Effector memory CD4-positive, alpha-beta T cell (primary cell): ENCODE measurements at regions not wholly inside any gene's neighbourhood (a gene's known extent, or its start where the extent isn't known, plus 50 kb on each side); places are given as distances from the start of the nearest gene placed in this dataset.

Experiments used
- DNase-seq, 3 donors: peaks; one replicate each; pipeline ENCODE4 v3.0.0-alpha.2; 2020
- H3K27ac ChIP-seq: 2 replicates; pipeline ENCODE4 v1.7.0; 2013; ENCODE audit warnings: mild to moderate bottlenecking, low read length, moderate library complexity; ENCODE audit not compliant: insufficient read depth, poor library complexity, severe bottlenecking
- H3K27me3 ChIP-seq: replicated peaks from 2 replicates; pipeline ENCODE4 v1.7.0; 2013; ENCODE audit warnings: mild to moderate bottlenecking, low read length; ENCODE audit not compliant: insufficient read depth, control insufficient read depth, poor library complexity, severe bottlenecking
- H3K36me3 ChIP-seq: 2 replicates; pipeline ENCODE4 v1.7.0; 2013; ENCODE audit warnings: mild to moderate bottlenecking, low read length, moderate library complexity; ENCODE audit not compliant: control insufficient read depth, insufficient read depth
- H3K4me1 ChIP-seq: 2 replicates; pipeline ENCODE4 v1.7.0; 2013; ENCODE audit warnings: low read length, mild to moderate bottlenecking; ENCODE audit not compliant: control insufficient read depth, insufficient read depth, poor library complexity, severe bottlenecking
- H3K4me3 ChIP-seq: 2 replicates; pipeline ENCODE4 v1.7.0; 2013; ENCODE audit warnings: low read length, low read depth, mild to moderate bottlenecking; ENCODE audit not compliant: insufficient read depth, poor library complexity, severe bottlenecking
- H3K9me3 ChIP-seq: 2 replicates; pipeline ENCODE4 v1.7.0; 2013; ENCODE audit warnings: mild to moderate bottlenecking, low read length, moderate library complexity; ENCODE audit not compliant: control insufficient read depth

- Histone ChIP-seq H3K4me1 (no peaks in the 10 kb centered on the region), H3K27me3 (no peaks in the 10 kb centered on the region), H3K36me3 (no peaks in the 10 kb centered on the region), H3K27ac (no peak overlapping the region), H3K4me3 (no peak overlapping the region), H3K9me3 (no peaks in the 10 kb centered on the region)
- no peak for DNase-seq
Measured at GRCh38 chr3:83033133-83033532, 1271.7 kb upstream of the GBE1 start.

- Histone ChIP-seq H3K27ac (no peak overlapping the region), H3K9me3 (no peaks in the 10 kb centered on the region), H3K4me1 (no peaks in the 10 kb centered on the region), H3K27me3 (no peaks in the 10 kb centered on the region), H3K4me3 (no peak overlapping the region), H3K36me3 (no peaks in the 10 kb centered on the region)
- no peak for DNase-seq
Measured at GRCh38 chr3:83023086-83023485, 1261.6 kb upstream of the GBE1 start.

GRCh38 chr3:83011481-83011880 is 1250.0 kb upstream of the GBE1 start:
- Histone ChIP-seq H3K9me3 (no peaks in the 10 kb centered on the region), H3K36me3 (no peaks in the 10 kb centered on the region), H3K27ac (no peak overlapping the region), H3K4me1 (no peaks in the 10 kb centered on the region), H3K4me3 (no peak overlapping the region), H3K27me3 (no peaks in the 10 kb centered on the region)
- DNase-seq: no peak

- H3K27ac ChIP-seq: no peak overlapping the region
- H3K27me3 ChIP-seq: no peaks in the 10 kb centered on the region
- H3K36me3 ChIP-seq: no peaks in the 10 kb centered on the region
- no peak overlapping the region for H3K4me3 ChIP-seq
- H3K4me1 ChIP-seq: no peaks in the 10 kb centered on the region
- no peak for DNase-seq
- no peaks in the 10 kb centered on the region for H3K9me3 ChIP-seq
Measured at GRCh38 chr3:83003917-83004316, 1242.5 kb upstream of the GBE1 start.

GRCh38 chr3:83002869-83003445 is 1241.5 kb upstream of the GBE1 start:
- Histone ChIP-seq H3K27me3 (no peaks in the 10 kb centered on the region), H3K9me3 (no peaks in the 10 kb centered on the region), H3K4me1 (no peaks in the 10 kb centered on the region), H3K4me3 (no peak overlapping the region), H3K36me3 (no peaks in the 10 kb centered on the region), H3K27ac (no peak overlapping the region)
- no peak for DNase-seq

- Histone ChIP-seq H3K9me3 (no peaks in the 10 kb centered on the region), H3K27ac (no peak overlapping the region), H3K27me3 (no peaks in the 10 kb centered on the region), H3K4me1 (no peaks in the 10 kb centered on the region), H3K4me3 (no peak overlapping the region), H3K36me3 (no peaks in the 10 kb centered on the region)
- DNase-seq: no peak
Measured at GRCh38 chr3:82999777-83000176, 1238.3 kb upstream of the GBE1 start.

- Histone ChIP-seq H3K4me1 (no peaks in the 10 kb centered on the region), H3K36me3 (no peaks in the 10 kb centered on the region), H3K4me3 (no peak overlapping the region), H3K27ac (no peak overlapping the region), H3K9me3 (no peaks in the 10 kb centered on the region), H3K27me3 (no peaks in the 10 kb centered on the region)
- no peak for DNase-seq
Measured at GRCh38 chr3:82978368-82978767, 1216.9 kb upstream of the GBE1 start.

GRCh38 chr3:82977871-82978270 is 1216.4 kb upstream of the GBE1 start:
- no peak for DNase-seq
- H3K27me3 ChIP-seq: no peaks in the 10 kb centered on the region
- no peak overlapping the region for H3K27ac ChIP-seq

GRCh38 chr3:82973791-82974190 is 1212.3 kb upstream of the GBE1 start:
- H3K36me3 ChIP-seq: no peaks in the 10 kb centered on the region
- no peak for DNase-seq
- H3K4me3 ChIP-seq: no peak overlapping the region
- no peaks in the 10 kb centered on the region for H3K9me3 ChIP-seq
- no peaks in the 10 kb centered on the region for H3K4me1 ChIP-seq
- H3K27ac ChIP-seq: no peak overlapping the region
- H3K27me3 ChIP-seq: no peaks in the 10 kb centered on the region

More at GRCh38 chr3:82977871-82978270, 1216.4 kb upstream of the GBE1 start:
- no peak overlapping the region for H3K4me3 ChIP-seq
- no peaks in the 10 kb centered on the region for H3K9me3 ChIP-seq
- H3K36me3 ChIP-seq: no peaks in the 10 kb centered on the region
- no peaks in the 10 kb centered on the region for H3K4me1 ChIP-seq

GRCh38 chr3:82960379-82960778 is 1198.9 kb upstream of the GBE1 start:
- H3K9me3 ChIP-seq: no peaks in the 10 kb centered on the region
- H3K27ac ChIP-seq: no peak overlapping the region
- H3K27me3 ChIP-seq: no peaks in the 10 kb centered on the region
- no peak overlapping the region for H3K4me3 ChIP-seq
- H3K36me3 ChIP-seq: no peaks in the 10 kb centered on the region
- H3K4me1 ChIP-seq: no peaks in the 10 kb centered on the region
- DNase-seq: no peak
